Activated T-helper 2 cell treated with anti-CD3 and anti-CD28 coated beads, Interferon-gamma antibody, Interleukin-2, Interleukin-4, amounts not matched to agents 10 μg/mL and 5 μg/mL and 100 μg/mL, durations not matched to agents 14 hours and 24 hours and 36 hours (primary cell): ENCODE measurements at regions not wholly inside any gene's neighbourhood (a gene's known extent, or its start where the extent isn't known, plus 50 kb on each side); places are given as distances from the start of the nearest gene placed in this dataset.
A peak's percentile ranks its signal among the peaks of the same experiment; 100 is the strongest.
"Not testable (repeated sequence)": the region's sequence is repeated elsewhere in the genome, so short reads cannot be mapped to it uniquely, and the experiment has no call there.

Experiments used
- DNase-seq: peaks from one replicate; pipeline ENCODE4 v3.0.0; 2021; ENCODE audit warnings: low spot score
- H3K27ac Mint-ChIP-seq: one replicate; pipeline ENCODE4 v1.8.0; 2021; ENCODE audit warnings: mixed read lengths
- H3K27me3 Mint-ChIP-seq: one replicate; pipeline ENCODE4 v1.8.0; 2021; ENCODE audit warnings: low read depth, mixed read lengths
- H3K36me3 Mint-ChIP-seq: one replicate; pipeline ENCODE4 v1.8.0; 2021; ENCODE audit warnings: low read depth, mixed read lengths
- H3K4me1 Mint-ChIP-seq: one replicate; pipeline ENCODE4 v1.8.0; 2021; ENCODE audit warnings: low read depth, mixed read lengths
- H3K4me3 Mint-ChIP-seq: one replicate; pipeline ENCODE4 v1.8.0; 2021; ENCODE audit warnings: low read depth, mild to moderate bottlenecking, moderate library complexity, mixed read lengths
- H3K9me3 Mint-ChIP-seq: one replicate; pipeline ENCODE4 v1.8.0; 2021; ENCODE audit warnings: mixed read lengths
- intact Hi-C: fragments of 100-400 bp; cut with micrococcal nuclease; formaldehyde crosslinking; loops from one replicate; pipeline ENCODE4 v1.15.1; 2023

GRCh38 chrX:95165-95564 lies 186.0 kb upstream of the PLCXD1 start:
- H3K4me3 Mint-ChIP-seq, DNase-seq, H3K9me3 Mint-ChIP-seq, H3K4me1 Mint-ChIP-seq, H3K27me3 Mint-ChIP-seq, H3K36me3 Mint-ChIP-seq, intact Hi-C loops: not testable (repeated sequence)
- H3K27ac Mint-ChIP-seq = peak overlapping the region; percentile 46
